ENCODE measurements at regions not wholly inside any gene's neighbourhood (a gene's known extent, or its start where the extent isn't known, plus 50 kb on each side); places are given as distances from the start of the nearest gene placed in this dataset.
"Not testable (repeated sequence)": the region's sequence is repeated elsewhere in the genome, so short reads cannot be mapped to it uniquely, and the experiment has no call there.

- not testable (repeated sequence) for DNase-seq
Observed at GRCh38 chr12:131214936-131215335, 261.2 kb downstream of the ADGRD1 start.

GRCh38 chr12:131216587-131216986 is 262.9 kb downstream of the ADGRD1 start:
- not testable (repeated sequence) for DNase-seq

- no peak for DNase-seq
Observed at GRCh38 chr12:131217024-131217586, 263.4 kb downstream of the ADGRD1 start.

- DNase-seq = no peak
Observed at GRCh38 chr12:131218026-131218922, 264.6 kb downstream of the ADGRD1 start.

GRCh38 chr12:131218923-131219669 is 265.4 kb downstream of the ADGRD1 start:
- DNase-seq = no peak

- no peak for DNase-seq
Observed at GRCh38 chr12:131219670-131220330, 266.1 kb downstream of the ADGRD1 start.

- no peak for DNase-seq
Observed at GRCh38 chr12:131220331-131220685, 266.6 kb downstream of the ADGRD1 start.

- no peak for DNase-seq
Observed at GRCh38 chr12:131221061-131221956, 267.6 kb downstream of the ADGRD1 start.

- DNase-seq = no peak
Observed at GRCh38 chr12:131221957-131222328, 268.2 kb downstream of the ADGRD1 start.

GRCh38 chr12:131222329-131223139 is 268.8 kb downstream of the ADGRD1 start:
- no peak for DNase-seq

- DNase-seq = no peak
Observed at GRCh38 chr12:131223171-131223761, 269.6 kb downstream of the ADGRD1 start.

GRCh38 chr12:131223791-131224225 is 270.1 kb downstream of the ADGRD1 start:
- DNase-seq = no peak

GRCh38 chr12:131224226-131225065 is 270.7 kb downstream of the ADGRD1 start:
- not testable (repeated sequence) for DNase-seq

GRCh38 chr12:131225066-131225380 is 271.3 kb downstream of the ADGRD1 start:
- DNase-seq = not testable (repeated sequence)

GRCh38 chr12:131226345-131227265 is 272.9 kb downstream of the ADGRD1 start:
- DNase-seq = no peak

- not testable (repeated sequence) for DNase-seq
Observed at GRCh38 chr12:131227641-131228040, 273.9 kb downstream of the ADGRD1 start.

GRCh38 chr12:131229079-131229425 is 275.3 kb downstream of the ADGRD1 start:
- DNase-seq = not testable (repeated sequence)

GRCh38 chr12:131229426-131230339 is 276.0 kb downstream of the ADGRD1 start:
- no peak for DNase-seq

All from activated naive CD4-positive, alpha-beta T cell (primary cell).